Small intestine (tissue), 7 donors: ENCODE measurements at regions not wholly inside any gene's neighbourhood (a gene's known extent, or its start where the extent isn't known, plus 50 kb on each side); places are given as distances from the start of the nearest gene placed in this dataset.
"Not testable (repeated sequence)": the region's sequence is repeated elsewhere in the genome, so short reads cannot be mapped to it uniquely, and the experiment has no call there.

Experiments
- DNase-seq, 2 donors: peaks; one replicate each; pipeline versions ENCODE4 v3.0.0 to v3.0.0-alpha.2; 2013
- FAIRE-seq: peaks from 2 replicates; lab custom pipeline; 2012; peaks lifted over from hg19 to GRCh38; lab: Jason Lieb, UNC
- H3K27ac ChIP-seq, 3 donors: one replicate each; pipeline ENCODE4 v1.5.1; 2013; ENCODE audit warnings: low read length in 2 of 3, mild to moderate bottlenecking in 2 of 3, control low read depth in 1 of 3, inconsistent platforms in 1 of 3, low read depth in 1 of 3, moderate library complexity in 1 of 3
- H3K27me3 ChIP-seq, 3 donors: one replicate each; pipeline ENCODE4 v1.6.1; 2013; ENCODE audit warnings: low read length in 3 of 3, inconsistent platforms in 1 of 3; ENCODE audit not compliant: control insufficient read depth in 3 of 3, insufficient read depth in 3 of 3
- H3K36me3 ChIP-seq, 3 donors: one replicate each; pipeline ENCODE4 v1.6.1; 2013; ENCODE audit warnings: low read length in 3 of 3, inconsistent platforms in 1 of 3, low read depth in 1 of 3, mild to moderate bottlenecking in 1 of 3, moderate library complexity in 1 of 3; ENCODE audit not compliant: control insufficient read depth in 3 of 3, insufficient read depth in 2 of 3
- H3K4me1 ChIP-seq, 3 donors: one replicate each; pipeline ENCODE4 v1.6.1; 2013; ENCODE audit warnings: low read length in 2 of 3, inconsistent platforms in 1 of 3, low read depth in 1 of 3, mild to moderate bottlenecking in 1 of 3, moderate library complexity in 1 of 3; ENCODE audit not compliant: control insufficient read depth in 3 of 3, insufficient read depth in 2 of 3
- H3K4me3 ChIP-seq, 3 donors: one replicate each; pipeline ENCODE4 v1.5.1; 2013; ENCODE audit warnings: low read length in 3 of 3, control low read depth in 1 of 3, inconsistent platforms in 1 of 3, low read depth in 1 of 3, mild to moderate bottlenecking in 1 of 3, moderate library complexity in 1 of 3
- H3K9me3 ChIP-seq, 2 donors: one replicate each; pipeline ENCODE4 v1.6.1; 2013; ENCODE audit warnings: low read depth in 1 of 2, low read length in 1 of 2; ENCODE audit not compliant: control insufficient read depth in 2 of 2, insufficient read depth in 1 of 2
- WGBS, 3 donors: extraction: QIAGEN DNeasy Blood & Tissue Kit; methylation state at CpG; one replicate each; pipeline ENCODE4 v1.1.7; 2013; 5-methylcytosine and 5-hydroxymethylcytosine counted together
- donor health status: healthy with polysubstance abuse.
- donor health status: control.
- donor health status: control.
- donor health status: Bipolar disorder and iron deficiency.
- donor health status: healthy.

- Histone ChIP-seq H3K9me3 (no peaks in the 10 kb centered on the region), H3K27ac (no peak overlapping the region), H3K4me3 (no peak overlapping the region), H3K27me3 (no peaks in the 10 kb centered on the region), H3K4me1 (no peaks in the 10 kb centered on the region), H3K36me3 (no peaks in the 10 kb centered on the region)
- no peak for FAIRE-seq
- 79 to 88% (median 86%) methylated on average over 3 of the region's 3 CpGs for WGBS, 3 donors
- no peak for DNase-seq
Measured at GRCh38 chr14:76701436-76701835, 59.8 kb upstream of the VASH1 start.

DNA sequence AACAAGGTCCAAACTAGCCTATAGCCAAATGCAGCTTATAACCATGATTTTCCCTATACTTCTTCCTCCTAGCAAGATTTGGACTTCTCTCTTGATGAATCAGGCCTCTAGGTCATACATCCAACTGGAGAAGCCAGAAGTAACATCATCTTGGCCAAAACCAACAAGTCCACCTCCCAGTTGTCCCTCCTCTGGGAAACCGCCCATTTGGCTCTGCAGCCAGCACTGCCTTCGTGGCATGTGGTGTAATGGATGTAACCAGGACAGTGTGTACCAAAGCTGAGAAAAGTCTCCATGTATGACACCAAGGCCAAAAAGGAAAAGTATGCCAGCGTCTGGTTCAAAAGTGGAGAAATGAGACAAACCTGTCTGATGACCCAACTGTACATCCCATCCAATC is 59.3 kb upstream of the VASH1 start:
- 80 to 89% (median 84%) methylated on average over 3 of the region's 3 CpGs for WGBS, 3 donors
- Histone ChIP-seq H3K27ac (no peak overlapping the region), H3K4me3 (no peak overlapping the region), H3K4me1 (no peaks in the 10 kb centered on the region), H3K9me3 (no peaks in the 10 kb centered on the region), H3K27me3 (no peaks in the 10 kb centered on the region), H3K36me3 (no peaks in the 10 kb centered on the region)
- DNase-seq (no peak), FAIRE-seq (no peak)

- H3K4me1 ChIP-seq = no peaks in the 10 kb centered on the region
- DNase-seq (no peak), FAIRE-seq (no peak)
- no peaks in the 10 kb centered on the region for H3K36me3 ChIP-seq
- WGBS, 3 donors = 83 to 90% (median 86%) methylated on average over 6 of the region's 6 CpGs
- H3K9me3 ChIP-seq = no peaks in the 10 kb centered on the region
- H3K27ac ChIP-seq = no peak overlapping the region
- H3K27me3 ChIP-seq = no peaks in the 10 kb centered on the region
- H3K4me3 ChIP-seq = no peak overlapping the region
Measured at GRCh38 chr14:76705214-76705613, 56.1 kb upstream of the VASH1 start.

GRCh38 chr14:76706207-76706606 is 55.1 kb upstream of the VASH1 start:
- 71 to 86% (median 79%) methylated on average over 2 of the region's 2 CpGs for WGBS, 3 donors
- H3K4me3 ChIP-seq, H3K27ac ChIP-seq, H3K9me3 ChIP-seq, DNase-seq, H3K4me1 ChIP-seq, H3K36me3 ChIP-seq, H3K27me3 ChIP-seq, FAIRE-seq: not testable (repeated sequence)

DNA sequence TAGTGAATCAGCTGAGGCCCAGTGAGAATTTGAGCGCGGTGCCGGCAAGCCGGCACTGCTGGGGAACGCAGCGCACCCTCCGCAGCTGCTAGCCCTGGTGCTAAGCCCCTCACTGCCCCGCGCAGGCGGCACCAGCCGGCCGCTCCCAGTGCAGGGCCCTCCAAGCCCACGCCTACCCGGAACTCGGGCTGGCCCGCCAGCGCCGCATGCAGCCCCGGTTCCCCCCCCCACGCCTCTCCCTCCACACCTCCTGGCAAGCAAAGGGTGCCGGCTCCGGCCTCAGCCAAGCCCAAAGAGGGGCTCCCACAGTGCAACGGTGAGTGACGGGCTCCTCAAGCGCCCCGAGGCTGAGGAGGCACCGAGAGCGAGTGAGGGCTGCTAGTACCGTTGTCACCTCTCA is 54.5 kb upstream of the VASH1 start:
- DNase-seq (no peak), FAIRE-seq (no peak)
- H3K4me3 ChIP-seq = no peak overlapping the region
- H3K27me3 ChIP-seq = no peaks in the 10 kb centered on the region
- no peak overlapping the region for H3K27ac ChIP-seq
- H3K9me3 ChIP-seq = no peaks in the 10 kb centered on the region
- H3K36me3 ChIP-seq = no peaks in the 10 kb centered on the region
- no peaks in the 10 kb centered on the region for H3K4me1 ChIP-seq
- WGBS, 3 donors = 89 to 93% (median 93%) methylated on average over 28 to 29 of the region's 29 CpGs

DNA sequence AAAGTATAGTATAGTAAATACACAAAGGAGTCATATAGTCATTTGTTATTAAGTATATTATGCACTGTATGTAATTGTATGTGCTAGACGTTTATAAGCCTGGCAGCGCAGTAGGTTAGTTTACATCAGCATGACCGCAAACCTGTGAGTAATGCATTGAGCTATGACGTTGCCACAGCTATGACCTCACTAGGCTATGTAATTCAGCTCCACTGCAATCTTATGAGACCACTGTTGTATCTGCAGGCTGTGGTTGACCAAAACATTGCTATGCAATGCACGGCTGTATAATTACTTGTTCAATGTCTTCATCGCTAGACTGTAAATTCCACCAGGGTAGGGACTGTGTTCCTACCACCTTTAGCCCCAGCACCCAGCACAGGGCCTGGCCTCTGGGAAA is 53.2 kb upstream of the VASH1 start:
- Histone ChIP-seq H3K9me3 (no peaks in the 10 kb centered on the region), H3K4me1 (no peaks in the 10 kb centered on the region), H3K36me3 (no peaks in the 10 kb centered on the region), H3K27ac (no peak overlapping the region), H3K27me3 (no peaks in the 10 kb centered on the region), H3K4me3 (no peak overlapping the region)
- DNase-seq (no peak), FAIRE-seq (no peak)
- WGBS, 3 donors = 71 to 77% (median 76%) methylated on average over 6 of the region's 6 CpGs

DNA sequence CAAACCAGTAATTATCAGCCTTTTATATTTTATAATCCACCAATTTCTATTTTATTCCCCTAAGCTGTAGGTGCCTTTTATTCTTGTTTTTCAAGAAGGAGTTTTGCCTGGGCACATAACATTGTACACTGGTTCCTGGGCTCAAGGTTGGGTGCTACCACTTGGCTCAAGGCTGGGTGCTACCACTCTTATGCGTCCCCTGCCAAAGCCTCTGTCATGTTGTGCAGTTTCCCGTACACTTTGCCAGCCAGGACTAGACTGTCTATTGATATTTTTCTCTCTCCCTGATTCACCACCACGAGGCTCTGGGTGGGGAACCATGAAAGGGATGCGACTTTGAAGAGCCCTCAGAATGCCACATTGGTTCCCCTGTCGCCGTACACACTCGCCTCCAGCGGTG is 52.5 kb upstream of the VASH1 start:
- H3K27me3 ChIP-seq = no peaks in the 10 kb centered on the region
- H3K9me3 ChIP-seq = no peaks in the 10 kb centered on the region
- DNase-seq (no peak), FAIRE-seq (no peak)
- no peak overlapping the region for H3K27ac ChIP-seq
- H3K4me1 ChIP-seq = no peaks in the 10 kb centered on the region
- WGBS, 3 donors = 80 to 85% (median 81%) methylated on average over 8 of the region's 8 CpGs
- no peak overlapping the region for H3K4me3 ChIP-seq
- no peaks in the 10 kb centered on the region for H3K36me3 ChIP-seq

DNA sequence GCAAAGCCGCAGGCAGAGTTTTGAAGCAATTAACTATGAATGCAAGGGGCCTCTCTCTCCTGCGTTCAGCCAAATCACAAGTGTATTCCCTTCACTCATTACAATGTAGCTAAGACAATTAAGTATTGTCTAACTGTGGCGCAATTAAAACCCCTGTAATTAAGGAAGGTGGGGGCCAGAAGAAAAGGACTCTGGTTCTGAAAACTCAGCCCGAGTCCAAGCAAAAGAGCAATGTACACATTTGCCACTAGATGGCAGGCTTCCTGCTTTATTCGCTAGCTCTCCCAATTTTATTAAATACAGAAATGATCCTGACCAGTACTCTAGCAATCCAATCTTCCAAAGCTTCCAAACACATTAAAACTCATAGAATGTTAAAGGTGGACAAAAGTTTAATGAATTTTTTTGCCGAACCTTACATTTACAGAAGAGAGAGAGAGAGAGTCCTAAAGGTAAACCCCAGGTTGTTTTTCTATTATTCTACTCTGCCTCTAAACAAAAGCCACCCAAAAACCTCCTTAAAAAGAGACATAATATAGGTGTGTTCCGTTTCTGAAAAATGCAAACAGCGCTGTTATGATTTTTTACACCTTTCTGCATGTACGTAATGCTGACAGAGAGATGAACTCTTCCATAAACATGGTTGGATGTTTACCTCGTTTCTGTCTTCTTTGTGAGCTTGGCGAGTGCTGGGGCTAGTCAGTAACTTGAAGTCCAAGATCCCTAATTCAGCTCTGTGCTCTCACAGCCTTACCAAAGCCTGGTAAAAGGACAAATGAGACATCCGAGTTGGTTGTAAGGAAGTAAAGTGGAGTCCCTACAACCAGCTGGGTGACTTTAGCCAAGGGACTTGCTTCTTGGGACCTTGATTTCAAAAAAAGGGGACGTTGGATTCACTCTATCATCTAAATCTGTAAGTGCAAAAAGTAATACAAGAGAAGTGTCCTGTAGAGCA is 50.9 kb upstream of the VASH1 start:
- H3K4me3 ChIP-seq = no peak overlapping the region
- no peaks in the 10 kb centered on the region for H3K9me3 ChIP-seq
- FAIRE-seq = no peak
- H3K4me1 ChIP-seq = no peaks in the 10 kb centered on the region
- 28 to 34% (median 30%) methylated on average over 13 of the region's 13 CpGs for WGBS, 3 donors
- peak; percentile 39 to 57 for DNase-seq
- H3K36me3 ChIP-seq = no peaks in the 10 kb centered on the region
- no peaks in the 10 kb centered on the region for H3K27me3 ChIP-seq
- no peak overlapping the region for H3K27ac ChIP-seq
